GM19043 (cell line): ENCODE measurements at regions not wholly inside any gene's neighbourhood (a gene's known extent, or its start where the extent isn't known, plus 50 kb on each side); places are given as distances from the start of the nearest gene placed in this dataset.

ENCODE experiments used
- ATAC-seq: cut with Tn5 transposase; IDR thresholded peaks from one replicate; pipeline ENCODE4 v1.9.1; 2021; ENCODE audit warnings: low read depth; ENCODE audit not compliant: unreplicated experiment

DNA sequence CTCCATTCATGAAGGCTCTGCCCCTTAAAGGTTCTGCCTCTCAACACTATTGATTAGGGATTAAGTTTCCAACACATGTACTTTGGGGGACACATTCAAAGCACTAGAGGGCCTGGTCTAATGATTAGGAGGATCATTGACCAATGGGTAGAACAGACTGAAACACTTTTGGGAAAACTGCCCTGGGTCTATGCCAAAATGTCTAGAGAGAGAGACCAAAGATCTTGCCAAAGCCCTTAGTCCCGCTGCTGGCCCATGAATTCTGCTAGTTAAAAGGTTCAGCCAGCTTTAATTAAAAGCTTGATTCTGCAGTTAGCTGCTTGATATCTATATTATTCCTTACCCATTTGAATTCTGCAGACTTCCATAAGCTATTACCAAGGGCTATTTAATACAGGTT, 613.2 kb downstream of the SLC4A3 start:
- ATAC-seq, result no peak

DNA sequence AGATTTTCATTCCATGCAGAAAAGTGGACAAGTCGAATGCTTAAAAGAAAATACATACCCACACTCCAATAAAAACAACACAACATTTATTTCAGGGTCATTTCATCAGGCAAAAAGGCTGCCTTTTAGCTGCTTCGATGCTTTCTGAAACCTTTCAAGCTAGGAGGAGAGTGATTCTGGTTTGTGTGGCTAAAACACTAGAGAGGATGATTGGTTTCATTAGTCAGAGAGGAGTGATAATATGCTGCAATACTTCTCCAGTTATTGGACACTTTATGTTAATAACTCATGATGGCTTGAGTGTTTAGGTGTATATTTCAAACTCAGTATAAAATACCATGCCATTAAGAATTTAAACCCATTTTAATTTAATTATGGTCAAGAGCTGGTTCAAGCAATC, 614.0 kb downstream of the SLC4A3 start:
- no peak for ATAC-seq

DNA sequence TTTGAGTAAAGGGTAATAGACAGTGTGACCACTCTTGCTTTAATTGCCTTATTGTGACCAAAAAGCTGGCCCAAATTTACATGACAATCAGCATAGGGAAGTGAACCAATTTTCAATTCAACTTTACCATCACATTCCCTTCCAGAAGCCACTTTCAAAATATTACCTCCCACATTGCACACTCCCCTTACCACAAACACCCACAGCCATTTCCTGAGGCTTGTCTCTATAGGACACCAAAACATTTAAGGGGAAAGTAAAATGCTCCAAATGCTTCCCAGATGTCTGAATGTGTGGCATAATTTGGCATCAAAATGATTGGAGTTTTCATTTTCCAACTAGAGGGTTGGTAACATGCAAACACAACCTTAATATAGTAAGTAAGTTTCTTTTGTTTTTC, 616.1 kb downstream of the SLC4A3 start:
- no peak for ATAC-seq

DNA sequence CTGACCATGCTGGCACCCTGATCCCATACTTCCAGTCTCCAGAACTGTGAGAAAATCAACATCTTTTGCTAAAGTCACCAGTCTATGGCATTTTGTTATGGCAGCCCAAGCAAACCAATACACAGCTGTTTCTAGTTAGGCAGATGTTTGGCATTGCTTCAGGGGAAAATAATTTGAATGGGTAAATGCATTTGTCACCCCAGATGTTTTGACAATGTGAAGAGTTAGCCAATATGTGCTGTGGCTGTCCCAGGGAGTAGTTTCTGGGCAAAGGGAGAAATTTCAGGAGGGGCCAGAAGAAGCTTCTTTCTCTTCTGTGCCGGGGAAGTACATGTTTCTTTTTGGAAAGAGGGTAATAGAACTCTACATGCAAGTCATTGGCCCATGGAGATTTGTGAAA, 619.0 kb downstream of the SLC4A3 start:
- ATAC-seq, result no peak

DNA sequence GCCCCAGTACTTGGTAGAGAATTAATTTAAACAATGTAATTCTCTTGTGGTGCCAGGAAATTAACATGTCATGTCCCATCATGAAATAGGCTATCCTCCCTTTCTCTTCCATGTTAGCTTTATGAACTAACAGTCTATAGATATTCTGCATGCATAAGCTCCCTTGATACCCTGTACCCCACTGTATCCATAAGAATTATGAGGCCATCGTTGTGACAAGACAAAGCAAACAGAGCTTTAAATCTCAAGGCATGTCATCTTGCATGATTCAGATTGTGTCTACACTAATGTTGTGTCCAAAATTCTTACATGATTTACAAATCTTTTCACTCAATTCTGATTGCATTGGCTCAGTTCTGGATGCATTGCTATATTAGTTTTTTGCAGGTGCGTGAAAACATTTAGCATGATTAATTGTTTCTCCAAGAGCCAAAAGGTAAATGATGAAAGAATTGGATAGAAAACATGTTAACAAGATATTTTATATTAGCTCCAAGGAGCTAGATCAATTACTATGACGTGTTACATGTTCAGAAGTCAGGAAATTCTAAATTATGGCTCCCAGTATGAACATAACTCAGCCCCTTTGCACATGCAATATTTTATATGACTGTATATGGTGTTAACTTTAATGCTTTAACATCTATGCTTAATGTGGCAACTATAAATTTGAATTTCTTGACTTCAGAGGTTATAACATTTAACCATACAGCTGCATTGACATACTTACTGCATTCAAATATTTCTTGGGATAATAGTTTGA, 620.3 kb downstream of the SLC4A3 start:
- no peak for ATAC-seq

DNA sequence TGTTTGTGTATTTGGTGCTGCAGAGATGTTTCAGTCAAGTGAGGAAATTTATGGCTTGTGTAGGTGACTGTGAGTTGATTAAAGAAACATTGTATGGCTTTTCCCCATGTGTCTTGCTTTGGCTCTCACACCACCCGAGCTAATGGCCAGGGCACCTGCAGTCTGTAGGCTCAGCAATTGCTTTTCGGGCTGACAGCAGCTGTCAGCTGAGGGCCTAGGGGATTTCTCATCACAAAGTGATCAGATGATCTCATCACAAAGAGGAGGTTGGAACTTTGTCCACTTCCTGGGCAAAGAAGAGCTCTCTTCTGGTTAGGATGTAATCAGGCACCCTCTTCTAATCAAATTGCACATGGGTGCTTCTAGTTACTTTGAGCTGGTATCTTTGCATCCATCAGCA, 632.2 kb downstream of the SLC4A3 start:
- no peak for ATAC-seq

DNA sequence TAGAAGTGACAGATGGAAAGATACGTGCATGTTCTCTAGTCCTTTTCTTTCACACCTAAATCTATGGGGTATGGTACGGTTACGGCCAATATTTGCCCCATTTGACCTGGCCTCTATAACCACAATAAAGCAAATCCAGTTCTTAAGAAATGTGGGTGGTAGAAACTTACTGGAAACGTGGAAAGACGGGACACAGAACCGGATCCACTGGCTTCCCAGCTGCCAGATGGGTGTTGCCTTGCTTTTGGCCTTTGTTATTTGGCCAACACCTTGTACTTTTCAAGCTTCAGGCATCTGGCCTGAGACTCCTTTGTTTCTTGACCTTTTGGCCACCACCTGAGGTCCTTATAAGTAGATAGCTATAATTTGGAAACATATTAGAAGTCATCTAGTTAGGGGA, 635.9 kb downstream of the SLC4A3 start:
- ATAC-seq, result no peak

DNA sequence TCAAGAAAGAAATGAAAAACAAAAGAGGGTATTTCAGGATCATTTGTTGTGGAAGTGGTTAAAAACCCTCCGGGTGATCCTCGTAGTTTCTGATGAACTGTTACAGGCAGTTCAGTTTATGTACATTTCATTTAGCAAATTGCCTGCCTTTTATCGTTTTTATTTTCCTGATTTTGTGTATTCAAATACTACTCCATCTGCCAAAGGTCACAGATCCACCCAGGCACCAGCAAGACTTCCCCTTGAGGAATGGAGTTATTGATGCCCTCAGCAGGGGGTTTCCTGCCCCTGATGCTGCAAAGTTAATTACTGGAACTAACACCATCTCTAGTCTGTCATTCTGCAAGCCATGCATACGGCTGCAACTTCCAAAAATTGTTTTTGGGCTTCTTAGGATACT, 641.9 kb downstream of the SLC4A3 start:
- no peak for ATAC-seq

DNA sequence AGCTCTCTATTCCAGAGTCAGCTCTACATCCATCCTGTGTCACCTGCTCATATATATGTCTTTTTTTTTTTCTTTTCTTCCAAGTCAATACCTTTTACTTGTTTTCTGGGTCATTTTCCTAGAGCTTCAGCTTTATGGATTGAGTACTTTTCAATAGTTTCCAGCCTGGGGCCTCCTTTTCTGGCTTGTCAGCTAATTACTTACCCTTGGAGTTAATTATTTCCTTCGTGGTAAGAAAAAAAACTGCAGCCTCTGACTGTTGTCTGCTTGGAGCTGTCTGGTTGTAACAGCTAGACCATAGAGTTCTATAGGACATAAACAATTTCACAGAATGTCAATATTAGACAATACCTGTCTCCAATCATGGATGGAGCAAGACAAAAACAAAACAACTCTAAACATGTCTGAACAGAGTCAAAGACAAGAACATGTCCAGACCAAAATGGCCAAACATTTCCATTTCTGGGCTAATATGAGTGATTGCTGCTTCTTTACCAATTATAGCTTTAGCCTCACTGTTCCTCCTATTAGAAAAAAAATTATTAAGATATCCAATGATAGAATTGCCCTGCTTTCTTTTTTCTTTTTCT, 643.1 kb downstream of the SLC4A3 start:
- no peak for ATAC-seq

DNA sequence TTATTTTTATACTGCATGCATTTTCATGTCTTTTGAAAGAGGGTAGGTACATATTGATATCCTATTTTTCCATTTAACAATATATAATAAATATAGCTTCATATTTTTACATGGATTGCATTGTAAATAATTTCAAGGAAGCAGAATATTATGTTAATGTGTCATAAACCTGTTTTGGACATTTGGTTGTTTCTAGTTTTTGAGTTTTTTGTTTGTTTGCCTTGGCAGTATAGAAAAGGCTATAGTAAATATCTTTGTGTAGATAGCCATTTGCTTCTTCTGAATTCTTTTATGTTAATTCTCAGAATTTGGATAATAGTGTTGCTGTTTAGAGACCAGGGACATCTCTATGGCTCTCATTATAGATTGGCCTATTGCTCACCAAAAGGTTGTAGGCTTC, 645.2 kb downstream of the SLC4A3 start:
- no peak for ATAC-seq

DNA sequence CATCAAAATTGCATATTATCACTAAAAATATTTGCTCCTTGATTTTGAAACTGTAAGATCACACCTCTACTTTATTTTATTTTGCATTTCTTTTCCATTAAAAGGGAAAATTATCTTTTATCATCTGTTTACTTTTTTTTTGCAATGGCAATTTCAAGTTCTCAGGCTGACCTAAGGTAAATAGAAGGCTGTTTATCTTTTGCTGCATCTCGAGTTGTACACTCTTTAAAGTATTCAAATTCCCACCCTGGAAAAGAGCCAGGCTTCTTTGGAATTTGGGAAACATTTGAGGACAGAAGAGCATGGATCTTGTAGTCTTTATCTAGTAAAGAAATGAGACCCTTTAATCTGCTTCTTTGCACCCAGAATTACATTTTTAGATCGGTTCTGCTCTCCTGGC, 645.7 kb downstream of the SLC4A3 start:
- ATAC-seq, result no peak

DNA sequence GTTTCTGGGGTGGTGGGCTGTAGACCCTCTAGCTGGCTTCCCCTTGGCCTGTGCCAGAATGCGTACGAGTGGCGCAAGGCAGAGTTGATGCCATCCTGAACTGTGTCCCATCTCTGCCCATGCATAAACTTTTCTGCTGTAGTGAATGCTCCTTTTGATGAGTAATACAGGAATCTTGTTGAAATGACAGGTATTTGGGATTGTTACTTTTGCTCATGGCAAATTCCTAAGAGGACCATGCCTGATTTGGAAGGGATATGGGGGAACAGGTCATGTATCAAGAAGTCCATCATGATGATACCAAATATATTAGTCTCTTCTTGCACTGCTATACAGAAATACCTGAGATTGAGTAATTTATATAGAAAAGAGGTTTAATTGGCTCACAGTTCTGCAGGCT, 648.0 kb downstream of the SLC4A3 start:
- no peak for ATAC-seq

DNA sequence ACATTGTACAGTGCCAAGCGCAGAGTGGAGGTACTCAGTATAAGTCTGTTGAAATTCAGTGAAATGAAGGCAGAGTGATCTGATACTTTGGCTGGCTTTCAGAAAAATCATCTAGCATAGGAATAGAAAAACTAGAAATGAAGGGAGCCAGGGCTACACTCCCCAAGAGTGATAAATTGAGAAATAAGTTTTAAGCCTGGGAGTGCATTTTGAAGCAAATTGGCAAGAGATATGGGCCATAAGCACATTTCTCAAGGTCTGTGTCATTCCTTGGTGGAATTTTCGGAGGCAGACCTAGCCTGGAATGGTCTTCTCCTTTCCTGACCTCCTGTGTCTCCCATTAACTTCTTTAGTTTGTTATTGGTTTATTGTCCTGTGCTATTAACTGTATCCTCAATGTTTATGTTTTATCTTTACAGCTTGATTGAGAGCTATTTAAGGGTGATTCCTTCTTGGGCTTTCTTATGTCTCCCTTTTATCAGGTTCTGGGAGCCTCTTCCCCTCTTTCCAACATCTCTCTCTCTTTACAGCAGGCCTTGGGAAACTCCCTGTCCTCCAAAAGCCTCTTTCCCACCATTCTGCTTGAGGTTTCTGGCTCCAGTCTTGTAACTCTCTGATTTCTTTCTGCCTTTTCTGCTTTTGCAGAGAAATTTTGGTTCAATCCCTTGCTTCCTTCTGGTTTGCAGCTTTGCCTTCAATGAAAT, 649.5 kb downstream of the SLC4A3 start:
- ATAC-seq, result no peak

DNA sequence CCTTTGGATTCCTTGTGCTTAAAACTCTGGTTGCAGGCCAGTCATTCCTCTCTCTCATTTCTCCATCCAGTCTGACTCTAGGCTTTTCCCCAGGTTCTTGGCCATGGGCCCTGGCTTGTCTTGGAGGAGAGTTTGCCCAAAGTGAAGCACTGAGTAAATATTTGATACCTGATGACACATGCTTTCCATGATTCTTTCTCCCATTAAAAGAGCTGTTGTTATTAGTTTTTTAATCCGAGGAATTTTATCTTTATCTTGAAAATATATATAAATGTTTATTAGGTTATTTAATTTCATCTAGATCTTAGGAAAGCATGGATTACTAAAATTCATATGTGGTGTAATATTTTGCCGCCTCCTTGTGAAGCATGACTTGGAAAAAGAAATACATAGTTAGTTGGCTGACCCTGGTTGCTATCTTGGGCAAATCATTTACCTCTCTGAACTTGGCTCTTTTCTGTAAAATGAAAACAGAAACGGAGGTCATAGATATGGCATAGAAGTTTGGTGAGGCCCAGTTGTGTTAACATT, 650.1 kb downstream of the SLC4A3 start:
- ATAC-seq, result no peak

DNA sequence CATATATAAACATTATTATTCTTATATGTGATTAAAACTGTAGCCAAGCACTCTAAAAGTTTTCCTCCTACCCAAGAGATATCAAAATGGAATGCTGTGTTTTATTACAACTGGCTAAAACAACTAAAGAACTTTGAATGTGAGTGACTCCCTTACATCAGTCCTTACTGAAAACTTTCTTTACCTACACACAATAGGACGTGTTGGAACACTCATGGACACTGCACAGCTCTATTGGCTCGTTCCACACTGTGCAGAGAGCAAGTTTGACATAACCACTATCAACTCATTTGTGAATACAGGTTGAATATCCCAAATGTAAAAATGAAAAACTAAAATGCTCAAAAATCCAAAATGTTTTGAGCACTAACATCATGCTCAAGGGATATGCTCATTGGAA, 650.6 kb downstream of the SLC4A3 start:
- ATAC-seq, result no peak

DNA sequence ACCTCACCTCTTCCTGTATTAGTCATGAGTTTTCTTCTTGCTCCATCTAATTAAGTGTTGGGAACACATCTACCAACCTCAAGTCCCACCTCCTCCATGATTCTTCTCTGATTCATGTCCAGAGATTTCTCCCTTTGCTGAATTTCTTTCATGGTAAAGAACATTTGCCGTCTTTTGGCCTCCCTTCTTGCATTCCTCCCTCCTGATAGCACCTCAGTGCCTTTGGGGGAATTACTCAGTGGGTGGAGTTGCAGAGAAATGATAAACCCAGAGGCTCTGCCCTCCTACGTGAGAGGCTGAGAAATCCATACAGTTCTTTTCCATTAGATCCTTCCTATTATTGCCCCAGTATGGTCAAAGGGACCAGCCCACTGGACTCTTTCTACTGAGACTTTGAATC, 651.9 kb downstream of the SLC4A3 start:
- ATAC-seq, result no peak

DNA sequence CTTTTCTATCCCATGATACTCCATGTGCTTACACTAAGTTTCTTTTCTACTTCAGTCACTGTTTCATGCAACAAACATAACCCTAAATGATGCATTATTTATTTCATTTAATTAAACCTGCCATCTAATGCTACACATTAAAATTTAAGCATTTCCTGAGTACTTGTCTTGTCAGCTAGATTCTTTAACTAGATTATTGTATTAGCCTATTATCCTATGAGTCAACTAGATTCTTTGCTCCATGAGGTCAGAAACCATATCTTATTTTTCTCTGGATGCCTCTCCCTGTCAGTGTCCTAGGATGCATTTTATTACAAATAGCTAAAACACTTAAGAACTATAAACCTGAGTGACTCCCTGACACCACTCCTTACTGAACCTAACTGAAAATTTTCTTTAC, 652.4 kb downstream of the SLC4A3 start:
- no peak for ATAC-seq

DNA sequence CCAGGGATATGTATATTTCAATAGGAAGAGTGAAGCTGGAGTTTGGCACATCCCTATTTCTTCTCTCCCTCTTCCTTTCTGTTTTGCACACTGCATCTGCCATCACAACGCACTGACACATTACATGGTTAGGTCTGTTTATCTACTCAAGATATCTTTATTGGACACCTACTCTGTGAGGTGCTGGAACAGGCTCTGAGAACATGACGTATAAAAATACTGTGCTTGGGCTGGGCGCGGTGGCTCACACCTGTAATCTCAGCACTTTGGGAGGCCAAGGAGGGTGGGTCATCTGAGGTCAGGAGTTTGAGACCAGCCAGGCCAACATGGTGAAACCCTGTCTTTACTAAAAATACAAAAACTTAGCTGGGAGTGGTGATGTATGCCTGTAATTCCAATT, 653.3 kb downstream of the SLC4A3 start:
- ATAC-seq, result no peak

DNA sequence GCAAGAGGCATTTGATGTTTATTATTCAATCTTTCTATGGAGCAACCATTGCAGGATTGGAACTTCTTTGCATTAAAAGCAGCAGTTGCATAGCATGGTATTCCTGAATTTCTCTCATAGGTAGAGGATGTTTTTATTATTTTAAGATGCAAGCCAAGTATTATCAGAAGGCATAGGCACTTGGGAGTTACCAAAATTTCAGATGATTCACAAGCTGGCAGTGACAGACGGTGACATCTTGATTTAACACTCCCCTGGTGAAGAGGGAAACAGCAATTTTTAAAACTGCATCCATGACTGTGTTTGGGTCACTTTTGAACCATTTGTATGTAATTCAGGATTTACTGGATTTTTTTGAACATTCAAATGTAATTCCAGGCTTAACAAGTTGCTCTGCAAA, 654.3 kb downstream of the SLC4A3 start:
- no peak for ATAC-seq

DNA sequence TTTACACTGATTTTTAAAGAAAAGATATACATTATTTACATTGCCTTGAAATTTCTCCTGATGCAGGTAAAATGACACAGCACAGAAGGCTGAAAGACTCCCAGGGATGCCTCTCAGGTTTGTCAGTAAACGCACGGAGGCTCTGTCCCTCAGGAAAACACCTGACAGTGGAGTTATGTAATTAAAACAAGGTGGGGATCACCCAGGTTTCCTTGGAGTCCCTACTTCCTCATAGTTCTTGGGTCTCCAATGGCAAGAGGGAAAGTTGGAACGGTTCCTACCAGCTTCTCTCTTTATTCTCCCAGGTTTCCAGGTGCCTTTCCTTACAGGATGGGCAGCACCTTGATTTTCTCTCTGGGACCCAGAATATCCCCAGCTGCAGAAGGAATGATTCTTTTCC, 654.8 kb downstream of the SLC4A3 start:
- no peak for ATAC-seq

DNA sequence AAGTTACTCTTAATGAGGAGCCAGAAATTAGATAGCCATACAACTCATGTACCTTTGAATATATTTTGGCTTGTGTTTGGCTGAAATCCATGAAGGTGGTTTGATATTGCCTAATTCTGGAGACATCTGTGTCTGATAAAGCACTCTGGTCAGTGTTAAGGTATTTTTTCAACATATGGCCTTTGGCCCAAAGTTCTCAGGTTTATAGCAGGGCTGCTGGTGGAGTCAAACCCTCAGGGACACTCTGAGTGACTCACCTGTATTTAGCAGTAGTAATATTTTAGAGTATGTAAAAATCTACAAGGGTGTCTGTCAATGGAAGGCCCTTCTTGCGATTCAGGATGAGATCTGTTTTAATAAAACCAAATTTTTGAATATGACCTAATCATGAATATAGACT, 666.5 kb downstream of the SLC4A3 start:
- no peak for ATAC-seq

DNA sequence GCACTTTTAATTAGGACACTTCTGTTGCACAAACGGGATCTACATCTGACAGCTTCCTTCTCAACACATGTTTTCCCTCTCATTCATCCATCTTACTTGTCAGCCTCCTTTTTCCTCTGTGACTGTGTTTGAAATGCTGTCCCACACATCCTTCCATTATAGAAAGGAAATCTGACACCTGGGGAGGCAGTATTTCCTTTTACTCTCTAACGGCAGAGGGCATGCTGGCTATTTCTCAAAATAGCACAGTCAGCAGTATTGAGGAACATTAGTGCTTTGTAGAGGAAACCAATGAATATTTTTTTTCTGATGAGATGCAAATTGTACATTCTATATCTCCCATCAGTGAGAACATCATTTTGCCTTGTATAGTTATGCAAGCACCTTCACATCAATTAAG, 668.7 kb downstream of the SLC4A3 start:
- ATAC-seq, result no peak
